ENCODE measurements at regions not wholly inside any gene's neighbourhood (a gene's known extent, or its start where the extent isn't known, plus 50 kb on each side); places are given as distances from the start of the nearest gene placed in this dataset.

- Histone ChIP-seq H3K4me3 (ENCODE audit: insufficient read depth, low read depth, low read length) (no peak overlapping the region), H3K9ac (ENCODE audit: low read depth, low read length) (no peak overlapping the region), H3K36me3 (ENCODE audit: control insufficient read depth, insufficient read depth, low read length) (no peaks in the 10 kb centered on the region), H3K27me3 (ENCODE audit: control insufficient read depth, insufficient read depth, low read length) (peaks cover 2% of the 10 kb centered on the region), H4K91ac (ENCODE audit: insufficient read depth, low read depth, low read length) (no peak overlapping the region), H3K18ac (ENCODE audit: low read depth, low read length) (no peak overlapping the region), H3K79me1 (ENCODE audit: low read depth in 1 of 2, low read length in 2 of 2) (no peaks in the 10 kb centered on the region), H2AK5ac (ENCODE audit: low read depth, low read length) (no peak overlapping the region), H3K23ac (ENCODE audit: low read depth, low read length) (no peak overlapping the region), H2AK9ac (replicated peaks; ENCODE audit: low read depth, low read length, poor library complexity) (no peak overlapping the region), H3K4ac (ENCODE audit: low read depth, low read length) (no peak overlapping the region), H3K27ac (ENCODE audit: insufficient read depth, low read length) (no peak overlapping the region), H3K9me3 (ENCODE audit: control insufficient read depth, insufficient read depth, low read length) (no peaks in the 10 kb centered on the region), H3K4me2 (ENCODE audit: low read depth, low read length) (no peak overlapping the region), H3K9me1 (ENCODE audit: insufficient read depth, low read length) (no peaks in the 10 kb centered on the region), H2BK20ac (ENCODE audit: low read depth, low read length) (no peak overlapping the region), H3K14ac (replicated peaks; ENCODE audit: low read depth, low read length) (no peak overlapping the region), H3K4me1 (ENCODE audit: control insufficient read depth, insufficient read depth, low read length) (no peaks in the 10 kb centered on the region; the same call in 1 of the 2 replicates), H4K8ac (ENCODE audit: low read depth in 2 of 2, low read length in 2 of 2) (no peak overlapping the region), H4K20me1 (ENCODE audit: insufficient read depth, low read length) (no peaks in the 10 kb centered on the region; the same call in 1 of the 2 replicates), H3K56ac (ENCODE audit: extremely low read depth, insufficient read depth, low read length) (no peak overlapping the region), H2AFZ (replicated peaks; ENCODE audit: low read length, poor library complexity) (no peak overlapping the region), H4K5ac (ENCODE audit: low read depth, low read length) (no peak overlapping the region), H2BK15ac (ENCODE audit: low read depth, low read length) (no peak overlapping the region), H2BK120ac (ENCODE audit: low read depth, low read length) (no peak overlapping the region), H2BK5ac (ENCODE audit: low read depth, low read length, poor library complexity, severe bottlenecking) (no peak overlapping the region)
- BruUV-seq (replicated peaks), result no TSS peak
- no peak for TF ChIP-seq NFE2L2 (IDR thresholded peaks at IDR 0.05; ENCODE audit: low read depth, low read length)
- no peak for TF ChIP-seq ELK1 (IDR thresholded peaks at IDR 0.05; ENCODE audit: borderline replicate concordance, low read depth, low read length)
- no peak for TF ChIP-seq CEBPB (IDR thresholded peaks at IDR 0.05; ENCODE audit: low read depth, low read length)
- no peak for TF ChIP-seq POLR2A (IDR thresholded peaks at IDR 0.05; ENCODE audit: low read depth, low read length)
- TF ChIP-seq FOS (IDR thresholded peaks at IDR 0.05; ENCODE audit: low read depth, low read length), result no peak
- no peak for TF ChIP-seq CHD1 (IDR thresholded peaks at IDR 0.05; ENCODE audit: low read depth, low read length)
- no peak for TF ChIP-seq USF2 (IDR thresholded peaks at IDR 0.05; ENCODE audit: low read depth, low read length)
- TF ChIP-seq BHLHE40 (IDR thresholded peaks at IDR 0.05; ENCODE audit: low read depth, low read length), result no peak
- TF ChIP-seq MAZ (IDR thresholded peaks at IDR 0.05; ENCODE audit: borderline replicate concordance, low read depth, low read length), result no peak
- ChIA-PET POLR2A (ENCODE audit: unreplicated experiment) (no interaction called here), CTCF (no interaction called here)
- no peak for DNase-seq
- dilution Hi-C loops (cut with HindIII; ENCODE audit: low sequenced_read_pairs, unreplicated experiment) (no loop called here), in situ Hi-C loops (cut with MboI; ENCODE audit: low sequenced_read_pairs) (no loop called here), intact Hi-C loops (cut with micrococcal nuclease) (no loop called here)
- WGBS, 2 experiments (ENCODE audit: extremely low coverage in 2 of 2, insufficient read length in 1 of 2), result no CpG with 5 or more reads among the region's 3 CpGs
- no peak for ATAC-seq (ENCODE audit: low read depth)
Measured at GRCh38 chr5:14935341-14935740, 63.8 kb upstream of the ANKH start.

Measured in IMR-90 (cell line).